Mesenchymal stem cell (in vitro differentiated cells and primary cell): ENCODE measurements at regions not wholly inside any gene's neighbourhood (a gene's known extent, or its start where the extent isn't known, plus 50 kb on each side); places are given as distances from the start of the nearest gene placed in this dataset.

Experiments used
- DNase-seq: peaks from one replicate; pipeline ENCODE4 v3.0.0-alpha.2; 2013
- H2AFZ ChIP-seq: one replicate; pipeline ENCODE4 v1.6.1; 2013; ENCODE audit warnings: low read depth, mild to moderate bottlenecking, control low read depth, inconsistent platforms, low read length, moderate library complexity
- H2AK5ac ChIP-seq: 2 replicates; pipeline ENCODE4 v1.6.1; 2013; ENCODE audit warnings: low read length, moderate library complexity, mild to moderate bottlenecking, inconsistent platforms; ENCODE audit not compliant: severe bottlenecking
- H2BK120ac ChIP-seq: one replicate; pipeline ENCODE4 v1.6.1; 2013; ENCODE audit warnings: low read depth, mild to moderate bottlenecking, inconsistent platforms, low read length, moderate library complexity
- H2BK12ac ChIP-seq, 2 experiments: one replicate each; pipeline ENCODE4 v1.6.1; 2013; ENCODE audit warnings: inconsistent platforms in 2 of 2, low read length in 2 of 2, mild to moderate bottlenecking in 2 of 2, moderate library complexity in 2 of 2, control low read depth in 1 of 2
- H2BK15ac ChIP-seq: one replicate; pipeline ENCODE4 v1.6.1; 2013; ENCODE audit warnings: mild to moderate bottlenecking, low read depth, inconsistent platforms; ENCODE audit not compliant: poor library complexity, severe bottlenecking
- H2BK5ac ChIP-seq: 2 replicates; pipeline ENCODE4 v1.6.1; 2013; ENCODE audit warnings: low read depth, mild to moderate bottlenecking, low read length, control low read depth, inconsistent platforms; ENCODE audit not compliant: poor library complexity, severe bottlenecking
- H3K14ac ChIP-seq, 2 experiments: one replicate each; pipeline ENCODE4 v1.6.1; 2013; ENCODE audit warnings: inconsistent platforms in 2 of 2, low read length in 2 of 2, control low read depth in 1 of 2, mild to moderate bottlenecking in 1 of 2, moderate library complexity in 1 of 2
- H3K18ac ChIP-seq, 2 experiments: one replicate each; pipeline ENCODE4 v1.6.1; 2013; ENCODE audit warnings: inconsistent platforms in 2 of 2, low read length in 2 of 2, control low read depth in 1 of 2, low read depth in 1 of 2, mild to moderate bottlenecking in 1 of 2
- H3K23ac ChIP-seq, 2 experiments: one replicate each; pipeline ENCODE4 v1.6.1; 2013; ENCODE audit warnings: inconsistent platforms in 2 of 2, low read length in 2 of 2, mild to moderate bottlenecking in 2 of 2, moderate library complexity in 2 of 2, control low read depth in 1 of 2
- H3K27ac ChIP-seq: 2 replicates; pipeline ENCODE4 v1.5.1; 2013; ENCODE audit warnings: mild to moderate bottlenecking, moderate library complexity, low read length, control low read depth, inconsistent platforms; ENCODE audit not compliant: poor library complexity, severe bottlenecking
- H3K27me3 ChIP-seq, 2 experiments: 2 replicates each; pipeline versions ENCODE4 v1.6.1 to v1.7.0; 2013; ENCODE audit warnings: low read length in 2 of 2, mild to moderate bottlenecking in 2 of 2, moderate library complexity in 2 of 2, control low read depth in 1 of 2, inconsistent platforms in 1 of 2; ENCODE audit not compliant: control insufficient read depth in 1 of 2, insufficient read depth in 1 of 2
- H3K36me3 ChIP-seq, 2 experiments: 2 replicates each; pipeline versions ENCODE4 v1.6.1 to v1.7.0; 2013; ENCODE audit warnings: low read length in 2 of 2, control low read depth in 1 of 2, inconsistent platforms in 1 of 2, low read depth in 1 of 2, mild to moderate bottlenecking in 1 of 2; ENCODE audit not compliant: insufficient read depth in 2 of 2, control insufficient read depth in 1 of 2
- H3K4ac ChIP-seq, 2 experiments: one replicate each; pipeline ENCODE4 v1.6.1; 2013; ENCODE audit warnings: inconsistent platforms in 2 of 2, low read length in 2 of 2, mild to moderate bottlenecking in 2 of 2, moderate library complexity in 2 of 2, control low read depth in 1 of 2, low read depth in 1 of 2
- H3K4me1 ChIP-seq: 2 replicates; pipeline ENCODE4 v1.6.1; 2013; ENCODE audit warnings: low read depth, low read length, control low read depth; ENCODE audit not compliant: control insufficient read depth, insufficient read depth
- H3K4me2 ChIP-seq: 2 replicates; pipeline ENCODE4 v1.6.1; 2013; ENCODE audit warnings: low read length, mild to moderate bottlenecking, inconsistent platforms; ENCODE audit not compliant: poor library complexity, severe bottlenecking
- H3K4me3 ChIP-seq, 2 experiments: 2 replicates each; pipeline versions ENCODE4 v1.5.1 to v1.7.0; 2013; ENCODE audit warnings: low read length in 2 of 2, mild to moderate bottlenecking in 2 of 2, control low read depth in 1 of 2, low read depth in 1 of 2; ENCODE audit not compliant: insufficient read depth in 1 of 2
- H3K79me1 ChIP-seq: replicated peaks from 2 replicates; pipeline ENCODE4 v1.6.1; 2013; ENCODE audit warnings: mild to moderate bottlenecking, control low read depth, low read length, inconsistent platforms; ENCODE audit not compliant: poor library complexity, severe bottlenecking
- H3K9ac ChIP-seq: 2 replicates; pipeline ENCODE4 v1.7.0; 2013; ENCODE audit warnings: mild to moderate bottlenecking, low read length, moderate library complexity
- H3K9me3 ChIP-seq: 2 replicates; pipeline ENCODE4 v1.7.0; 2013; ENCODE audit warnings: mild to moderate bottlenecking, low read length; ENCODE audit not compliant: control insufficient read depth
- H4K8ac ChIP-seq: one replicate; pipeline ENCODE4 v1.6.1; 2013; ENCODE audit warnings: inconsistent platforms, mild to moderate bottlenecking, low read length, moderate library complexity
- H4K91ac ChIP-seq: one replicate; pipeline ENCODE4 v1.6.1; 2013; ENCODE audit warnings: mild to moderate bottlenecking, low read length, inconsistent platforms
- WGBS: methylation state at CpG from one replicate; pipeline ENCODE4 v1.1.7; 2013; ENCODE audit warnings: mixed read lengths; 5-methylcytosine and 5-hydroxymethylcytosine counted together

GRCh38 chr9:642014-642413 lies 199.5 kb upstream of the DMRT1 start:
- no peak overlapping the region for H3K18ac ChIP-seq
- no peak overlapping the region for H3K4ac ChIP-seq
- no peak overlapping the region for H2AFZ ChIP-seq
- no peak overlapping the region for H2BK15ac ChIP-seq
- no peak overlapping the region for H3K4me2 ChIP-seq
- H2BK120ac ChIP-seq: no peak overlapping the region
- WGBS: 75% methylated on average over 6 of the region's 6 CpGs
- H4K91ac ChIP-seq: no peak overlapping the region
- H2BK12ac ChIP-seq: no peak overlapping the region
- no peaks in the 10 kb centered on the region for H3K27me3 ChIP-seq
- DNase-seq: no peak
- H3K4me3 ChIP-seq: no peak overlapping the region
- no peak overlapping the region for H3K14ac ChIP-seq
- H2AK5ac ChIP-seq: no peak overlapping the region
- H3K79me1 ChIP-seq: no peaks in the 10 kb centered on the region
- no peak overlapping the region for H3K9ac ChIP-seq
- H3K27ac ChIP-seq: no peak overlapping the region
- H3K4me1 ChIP-seq: no peaks in the 10 kb centered on the region
- H2BK5ac ChIP-seq: no peak overlapping the region
- no peaks in the 10 kb centered on the region for H3K36me3 ChIP-seq
- H4K8ac ChIP-seq: no peak overlapping the region
- H3K23ac ChIP-seq: no peak overlapping the region
- no peaks in the 10 kb centered on the region for H3K9me3 ChIP-seq

- Histone ChIP-seq H3K23ac (no peak overlapping the region), H3K4me3 (no peak overlapping the region), H2AK5ac (no peak overlapping the region), H3K14ac (no peak overlapping the region), H3K36me3 (no peaks in the 10 kb centered on the region), H3K4me1 (no peaks in the 10 kb centered on the region), H4K8ac (no peak overlapping the region), H3K27me3 (no peaks in the 10 kb centered on the region), H4K91ac (no peak overlapping the region), H3K18ac (no peak overlapping the region), H2BK120ac (no peak overlapping the region), H3K79me1 (no peaks in the 10 kb centered on the region), H2BK15ac (no peak overlapping the region), H3K4me2 (no peak overlapping the region), H2BK12ac (no peak overlapping the region), H3K9ac (no peak overlapping the region), H3K27ac (no peak overlapping the region), H3K4ac (no peak overlapping the region), H2BK5ac (no peak overlapping the region), H3K9me3 (no peaks in the 10 kb centered on the region), H2AFZ (no peak overlapping the region)
- WGBS: 98% methylated on average over 5 of the region's 5 CpGs
- no peak for DNase-seq
These were observed 197.5 kb upstream of the DMRT1 start for GRCh38 chr9:643966-644365.

GRCh38 chr9:647522-647921 lies 194.0 kb upstream of the DMRT1 start:
- no peak overlapping the region for H3K4ac ChIP-seq
- no peak overlapping the region for H3K4me2 ChIP-seq
- no peak overlapping the region for H3K18ac ChIP-seq
- H4K8ac ChIP-seq: no peak overlapping the region
- no peaks in the 10 kb centered on the region for H3K79me1 ChIP-seq
- H3K23ac ChIP-seq: no peak overlapping the region
- H3K4me1 ChIP-seq: peaks cover 5% of the 10 kb centered on the region
- no peaks in the 10 kb centered on the region for H3K27me3 ChIP-seq
- H4K91ac ChIP-seq: no peak overlapping the region
- H3K9ac ChIP-seq: no peak overlapping the region
- H2AK5ac ChIP-seq: no peak overlapping the region
- H2BK5ac ChIP-seq: no peak overlapping the region
- WGBS: 100% methylated on average over 1 of the region's 4 CpGs
- H3K36me3 ChIP-seq: no peaks in the 10 kb centered on the region
- H2BK12ac ChIP-seq: no peak overlapping the region
- no peak overlapping the region for H3K14ac ChIP-seq
- H2AFZ ChIP-seq: no peak overlapping the region
- no peak overlapping the region for H2BK120ac ChIP-seq
- H3K9me3 ChIP-seq: no peaks in the 10 kb centered on the region
- no peak for DNase-seq
- no peak overlapping the region for H2BK15ac ChIP-seq
- H3K27ac ChIP-seq: no peak overlapping the region
- H3K4me3 ChIP-seq: no peak overlapping the region

- H3K4me1 ChIP-seq: peaks cover 5% of the 10 kb centered on the region
- no peak overlapping the region for H3K4ac ChIP-seq
- no peak overlapping the region for H3K14ac ChIP-seq
- H2BK15ac ChIP-seq: no peak overlapping the region
- no peak for DNase-seq
- H2BK12ac ChIP-seq: no peak overlapping the region
- peak overlapping the region; percentile 9 for H3K27ac ChIP-seq
- no peak overlapping the region for H3K23ac ChIP-seq
- H3K4me2 ChIP-seq: peak overlapping the region; percentile 4
- H4K91ac ChIP-seq: no peak overlapping the region
- H3K36me3 ChIP-seq: no peaks in the 10 kb centered on the region
- no peaks in the 10 kb centered on the region for H3K9me3 ChIP-seq
- WGBS: 32% methylated on average over 5 of the region's 9 CpGs
- H3K79me1 ChIP-seq: no peaks in the 10 kb centered on the region
- no peak overlapping the region for H2AFZ ChIP-seq
- peak overlapping the region; percentile 69 for H3K9ac ChIP-seq
- peak overlapping the region in 1 of 2 experiments; percentile 54 for H3K18ac ChIP-seq
- no peak overlapping the region for H4K8ac ChIP-seq
- H3K27me3 ChIP-seq: no peaks in the 10 kb centered on the region
- no peak overlapping the region for H2BK5ac ChIP-seq
- H2BK120ac ChIP-seq: no peak overlapping the region
- H2AK5ac ChIP-seq: no peak overlapping the region
- peak overlapping the region in 1 of 2 experiments; percentile 37 for H3K4me3 ChIP-seq
These were observed 192.1 kb upstream of the DMRT1 start for GRCh38 chr9:649128-650074.
